ENCODE measurements at regions not wholly inside any gene's neighbourhood (a gene's known extent, or its start where the extent isn't known, plus 50 kb on each side); places are given as distances from the start of the nearest gene placed in this dataset.

- no peak for TF ChIP-seq CTCF (IDR thresholded peaks at IDR 0.05)
- TF ChIP-seq POLR2A (IDR thresholded peaks at IDR 0.05), result no peak
- H3K27ac ChIP-seq, result no peak overlapping the region
- DNase-seq, result no peak
- no peaks in the 10 kb centered on the region for H3K36me3 ChIP-seq
- H3K4me3 ChIP-seq, result no peak overlapping the region
- no peaks in the 10 kb centered on the region for H3K4me1 ChIP-seq
- no peaks in the 10 kb centered on the region for H3K27me3 ChIP-seq
- H3K9me3 ChIP-seq, result no peaks in the 10 kb centered on the region
Measured at GRCh38 chrX:1932231-1932630, 317.4 kb downstream of the ASMT start.

- Histone ChIP-seq H3K9me3 (no peaks in the 10 kb centered on the region), H3K4me3 (no peak overlapping the region), H3K27ac (no peak overlapping the region), H3K4me1 (no peaks in the 10 kb centered on the region), H3K36me3 (no peaks in the 10 kb centered on the region), H3K27me3 (no peaks in the 10 kb centered on the region)
- TF ChIP-seq CTCF (IDR thresholded peaks at IDR 0.05), result no peak
- TF ChIP-seq POLR2A (IDR thresholded peaks at IDR 0.05), result no peak
- no peak for DNase-seq
Measured at GRCh38 chrX:1933964-1934363, 319.1 kb downstream of the ASMT start.

- Histone ChIP-seq H3K27ac (no peak overlapping the region), H3K4me1 (no peaks in the 10 kb centered on the region), H3K9me3 (no peaks in the 10 kb centered on the region), H3K4me3 (no peak overlapping the region), H3K27me3 (no peaks in the 10 kb centered on the region), H3K36me3 (no peaks in the 10 kb centered on the region)
- TF ChIP-seq POLR2A (IDR thresholded peaks at IDR 0.05) (no peak), CTCF (IDR thresholded peaks at IDR 0.05) (no peak)
- DNase-seq, result no peak
Measured at GRCh38 chrX:1935805-1936204, 320.9 kb downstream of the ASMT start.

GRCh38 chrX:1938190-1938589 lies 323.3 kb downstream of the ASMT start:
- Histone ChIP-seq H3K36me3 (no peaks in the 10 kb centered on the region), H3K27ac (no peak overlapping the region), H3K4me3 (no peak overlapping the region), H3K9me3 (no peaks in the 10 kb centered on the region), H3K4me1 (no peaks in the 10 kb centered on the region), H3K27me3 (no peaks in the 10 kb centered on the region)
- TF ChIP-seq CTCF (IDR thresholded peaks at IDR 0.05) (no peak), POLR2A (IDR thresholded peaks at IDR 0.05) (no peak)
- no peak for DNase-seq

- Histone ChIP-seq H3K36me3 (no peaks in the 10 kb centered on the region), H3K27ac (no peak overlapping the region), H3K4me1 (no peaks in the 10 kb centered on the region), H3K27me3 (no peaks in the 10 kb centered on the region), H3K4me3 (no peak overlapping the region), H3K9me3 (no peaks in the 10 kb centered on the region)
- no peak for TF ChIP-seq CTCF (IDR thresholded peaks at IDR 0.05)
- no peak for TF ChIP-seq POLR2A (IDR thresholded peaks at IDR 0.05)
- no peak for DNase-seq
Measured at GRCh38 chrX:1941321-1941720, 326.5 kb downstream of the ASMT start.

- no peak for TF ChIP-seq POLR2A (IDR thresholded peaks at IDR 0.05)
- TF ChIP-seq CTCF (IDR thresholded peaks at IDR 0.05), result no peak
- no peak for DNase-seq
- Histone ChIP-seq H3K27me3 (no peaks in the 10 kb centered on the region), H3K4me1 (no peaks in the 10 kb centered on the region), H3K4me3 (no peak overlapping the region), H3K9me3 (no peaks in the 10 kb centered on the region), H3K27ac (no peak overlapping the region), H3K36me3 (no peaks in the 10 kb centered on the region)
Measured at GRCh38 chrX:1945879-1946278, 331.0 kb downstream of the ASMT start.

Measured in Peyer's patch (tissue), 4 donors.